ENCODE measurements at regions not wholly inside any gene's neighbourhood (a gene's known extent, or its start where the extent isn't known, plus 50 kb on each side); places are given as distances from the start of the nearest gene placed in this dataset.
A peak's percentile ranks its signal among the peaks of the same experiment; 100 is the strongest.
"Not testable (repeated sequence)": the region's sequence is repeated elsewhere in the genome, so short reads cannot be mapped to it uniquely, and the experiment has no call there.

DNA sequence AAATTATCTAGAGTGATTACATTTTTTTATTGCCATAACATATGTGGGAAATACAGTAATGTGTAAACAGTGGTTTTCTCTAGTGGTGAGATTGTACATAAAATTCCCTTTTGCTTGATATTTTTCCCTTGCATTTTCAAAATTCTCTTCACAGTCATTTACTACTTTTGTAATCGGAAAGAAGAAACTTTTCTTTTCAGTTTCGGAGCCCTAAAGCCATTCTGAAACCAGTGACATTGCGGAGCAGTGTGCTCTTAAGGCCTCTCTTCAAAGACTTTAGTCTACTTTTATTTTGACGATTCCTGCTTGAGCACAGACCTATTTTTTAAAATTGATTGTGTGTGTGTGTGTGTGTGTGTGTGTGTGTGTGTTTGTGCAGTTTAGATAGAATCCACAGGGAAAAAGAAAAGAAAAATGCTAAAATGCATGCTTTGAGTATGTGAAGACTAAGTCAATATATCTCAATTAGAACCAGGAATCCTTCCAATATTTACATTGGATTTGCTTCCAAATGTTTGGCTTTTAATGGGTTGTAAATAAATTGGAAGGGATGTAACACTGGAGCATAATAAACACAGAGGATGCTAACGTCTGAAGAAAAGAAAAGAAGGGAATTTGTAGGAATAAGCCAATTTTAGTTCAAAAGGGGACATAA lies 357.4 kb downstream of the RND3 start:
- DNase-seq, result no peak

GRCh38 chr2:150127995-150128394 lies 359.5 kb downstream of the RND3 start:
- no peak for DNase-seq

DNA sequence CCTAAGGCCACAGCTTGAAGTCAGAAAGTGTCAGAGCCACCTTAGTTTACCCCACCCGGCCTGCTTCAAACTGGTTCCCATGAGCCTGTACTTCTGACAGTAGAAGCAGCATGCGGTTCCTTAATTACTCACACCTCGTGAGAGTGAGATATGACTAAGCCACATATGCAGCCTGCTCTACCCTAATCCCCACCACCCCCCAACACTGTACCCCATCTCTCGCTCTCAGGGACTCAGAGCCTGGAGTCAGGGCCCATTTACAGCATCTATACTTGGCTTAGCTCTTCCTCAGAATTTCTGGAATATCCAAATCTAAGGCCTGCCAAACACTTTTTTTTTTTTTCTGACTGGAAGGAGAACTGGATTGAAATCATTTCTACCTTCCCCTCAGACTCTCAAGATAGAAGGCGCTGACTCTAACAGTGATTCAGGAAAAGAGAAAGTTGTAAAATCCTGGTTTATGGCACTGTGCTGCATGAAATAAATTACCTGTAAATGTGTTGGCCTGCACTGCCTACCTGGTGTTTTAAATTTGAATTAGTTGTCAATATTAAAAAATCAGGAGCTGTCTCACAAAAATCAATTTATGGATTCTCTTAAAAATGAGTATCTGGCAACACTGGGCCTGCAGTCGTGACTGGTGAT lies 360.0 kb downstream of the RND3 start:
- DNase-seq, result no peak

DNA sequence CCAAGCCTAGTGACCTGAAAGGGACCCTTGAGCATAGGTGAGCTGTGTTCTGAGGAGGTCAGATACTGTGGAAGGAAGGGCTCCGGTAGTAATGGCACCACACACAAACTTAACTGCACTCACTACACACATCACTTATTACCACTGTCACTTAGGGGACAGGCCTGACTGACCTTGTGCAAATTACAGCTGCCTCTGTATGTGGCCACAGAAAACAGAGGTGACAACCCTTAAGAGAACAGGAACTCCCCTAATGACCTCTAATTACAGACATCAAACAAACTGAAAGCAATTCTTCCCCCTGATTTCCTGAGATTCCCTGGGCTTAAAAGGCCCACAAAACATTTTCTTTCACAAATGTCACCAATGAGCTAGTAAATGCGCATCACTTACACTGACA lies 360.6 kb downstream of the RND3 start:
- no peak for DNase-seq

DNA sequence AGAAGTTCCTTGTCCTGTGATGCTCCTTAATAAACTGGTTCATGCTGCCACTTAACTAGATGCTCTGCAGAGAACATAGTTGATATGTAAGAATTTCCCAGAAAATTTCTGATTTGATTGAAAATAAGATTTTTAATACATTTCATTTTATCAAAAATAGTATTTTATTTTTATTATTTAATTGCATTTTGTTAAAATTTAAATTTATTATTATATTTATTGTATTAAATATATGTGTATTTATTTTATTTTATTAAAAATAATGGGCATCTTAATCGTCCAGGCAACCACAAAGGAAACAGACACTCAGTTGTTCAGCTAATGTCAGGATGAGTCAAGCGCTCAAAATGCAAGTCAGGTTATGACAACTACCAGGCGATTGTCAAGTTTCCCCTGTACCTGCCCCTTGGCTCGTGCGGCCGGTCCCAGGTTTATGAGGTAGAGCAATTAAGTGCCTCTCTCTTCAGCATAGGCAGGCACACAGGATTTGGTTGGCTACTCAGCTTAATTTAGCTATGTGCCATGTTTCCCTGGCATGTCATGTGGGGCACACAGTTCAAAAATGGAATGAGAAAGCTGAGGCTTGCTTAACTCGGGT lies 361.2 kb downstream of the RND3 start:
- DNase-seq, result no peak

- no peak for DNase-seq
Observed at GRCh38 chr2:150125708-150126107, 361.8 kb downstream of the RND3 start.

- peak; percentile 10 for DNase-seq
Observed at GRCh38 chr2:150125188-150125587, 362.3 kb downstream of the RND3 start.

GRCh38 chr2:150124739-150125138 lies 362.7 kb downstream of the RND3 start:
- no peak for DNase-seq

- DNase-seq, result no peak
Observed at GRCh38 chr2:150122871-150123613, 364.4 kb downstream of the RND3 start.

- DNase-seq, result no peak
Observed at GRCh38 chr2:150122156-150122555, 365.3 kb downstream of the RND3 start.

- no peak for DNase-seq
Observed at GRCh38 chr2:150120326-150120955, 367.0 kb downstream of the RND3 start.

DNA sequence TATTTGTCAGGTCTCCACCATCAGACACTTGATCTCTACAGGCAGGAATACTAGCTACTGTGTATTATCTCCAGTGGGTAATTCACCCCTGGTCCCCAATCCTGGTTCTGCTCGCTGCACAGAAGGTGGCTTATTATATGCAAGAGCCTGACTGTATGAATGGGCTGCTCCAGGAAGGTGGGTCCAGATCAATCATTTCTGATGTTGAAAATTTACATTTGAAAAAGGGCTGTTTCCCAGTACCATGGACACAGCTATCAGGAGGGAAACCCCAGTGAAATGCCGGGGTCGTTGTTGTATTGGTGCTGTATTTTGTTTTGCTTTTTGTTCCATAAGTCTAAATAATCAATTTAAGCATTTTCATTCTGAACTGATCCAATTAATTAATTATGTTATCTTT lies 367.6 kb downstream of the RND3 start:
- DNase-seq, result no peak

GRCh38 chr2:150114089-150114488 lies 373.4 kb downstream of the RND3 start:
- DNase-seq, result not testable (repeated sequence)

- DNase-seq, result no peak
Observed at GRCh38 chr2:150110548-150110947, 376.9 kb downstream of the RND3 start.

DNA sequence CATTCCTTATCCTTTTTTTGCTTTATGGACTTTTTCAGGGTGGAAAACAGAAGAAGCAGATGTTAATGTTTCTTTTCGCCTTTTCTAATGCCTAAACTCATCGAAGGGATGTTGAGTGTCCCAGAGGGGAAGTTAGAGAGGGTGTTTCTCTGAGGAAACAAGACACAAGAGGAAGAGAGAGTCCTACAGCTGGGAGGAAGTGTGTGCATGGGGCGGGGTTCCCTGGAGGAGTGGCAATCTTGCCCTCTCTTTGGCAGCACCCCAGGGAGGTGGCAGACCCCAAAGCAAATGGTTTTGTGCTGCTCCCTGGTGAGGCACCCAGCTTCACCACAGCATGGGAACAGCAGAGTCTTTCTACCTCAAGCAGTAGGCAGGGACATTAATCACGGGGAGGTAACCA lies 377.6 kb downstream of the RND3 start:
- DNase-seq, result no peak

- DNase-seq, result no peak
Observed at GRCh38 chr2:150109028-150109427, 378.4 kb downstream of the RND3 start.

DNA sequence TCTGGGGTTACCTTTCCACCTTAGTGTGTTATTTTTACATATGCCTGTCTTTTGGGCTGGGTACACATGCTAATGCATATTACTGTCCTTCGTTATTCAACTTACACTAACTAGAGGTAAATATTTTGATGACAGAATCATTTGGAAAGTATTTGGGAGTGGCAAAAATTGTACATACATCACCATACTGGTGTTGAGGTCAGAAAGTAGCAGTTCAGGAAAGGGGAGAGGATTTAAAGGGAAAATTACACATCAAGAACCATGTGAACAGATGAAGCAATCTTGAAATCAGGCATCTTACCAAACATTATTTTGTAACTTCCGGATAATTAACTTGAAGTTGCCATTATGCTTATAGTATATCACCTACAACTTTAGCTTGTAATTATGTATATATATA lies 379.7 kb downstream of the RND3 start:
- DNase-seq, result no peak

DNA sequence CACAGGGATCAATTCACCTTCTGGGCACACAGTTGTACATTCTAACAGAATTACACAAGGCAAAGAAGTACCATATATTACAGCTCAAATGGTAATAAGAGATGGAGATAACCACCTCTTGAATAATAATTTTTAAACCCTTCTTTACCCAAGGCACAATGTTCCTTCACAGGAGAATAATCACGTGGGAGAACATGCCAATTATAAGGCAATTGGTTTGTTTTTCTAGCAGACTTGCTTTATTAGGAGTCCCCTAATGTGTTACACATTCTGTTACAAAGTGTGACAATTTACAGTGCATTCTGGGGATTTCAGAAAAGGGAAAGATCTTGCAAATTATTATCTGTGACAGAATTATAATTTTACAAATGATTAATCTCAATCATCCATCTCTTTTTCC lies 380.3 kb downstream of the RND3 start:
- no peak for DNase-seq

DNA sequence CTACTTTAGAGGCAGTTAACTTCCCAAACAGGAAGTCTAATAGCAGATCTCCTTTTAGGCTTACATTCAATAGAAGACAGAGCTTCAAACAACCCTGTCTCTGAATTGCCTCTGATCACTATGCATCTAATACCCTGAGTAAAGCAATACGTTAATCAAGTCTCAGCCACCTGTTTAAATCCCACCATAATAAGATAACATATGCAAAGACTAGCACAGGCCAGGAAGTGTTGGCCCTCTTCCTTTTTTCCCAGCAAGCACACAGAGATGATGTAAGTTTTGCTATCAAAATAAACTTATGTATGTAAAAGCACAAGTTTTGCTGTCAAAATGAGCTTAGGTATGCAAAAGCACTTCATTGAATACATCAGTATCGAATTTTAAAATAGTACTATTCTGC lies 385.5 kb downstream of the RND3 start:
- DNase-seq, result no peak

DNA sequence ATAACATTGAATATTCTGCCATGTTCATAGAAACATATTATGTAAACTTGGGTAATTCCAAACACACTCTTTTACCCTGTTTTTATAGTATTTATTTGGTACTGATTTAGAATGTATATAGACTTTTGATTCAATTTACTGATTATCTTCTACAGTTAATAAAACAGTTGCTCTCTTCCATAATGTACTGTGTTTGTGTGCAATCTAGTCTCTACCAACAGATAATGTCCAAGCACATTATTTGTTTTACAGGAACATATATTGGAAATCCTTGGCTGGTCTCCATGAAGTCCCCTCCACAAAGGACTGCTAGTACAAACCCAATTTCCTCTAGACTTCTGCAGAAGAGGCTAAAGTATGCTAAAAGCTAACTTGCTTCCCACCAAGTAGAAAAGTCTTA lies 386.6 kb downstream of the RND3 start:
- no peak for DNase-seq

DNA sequence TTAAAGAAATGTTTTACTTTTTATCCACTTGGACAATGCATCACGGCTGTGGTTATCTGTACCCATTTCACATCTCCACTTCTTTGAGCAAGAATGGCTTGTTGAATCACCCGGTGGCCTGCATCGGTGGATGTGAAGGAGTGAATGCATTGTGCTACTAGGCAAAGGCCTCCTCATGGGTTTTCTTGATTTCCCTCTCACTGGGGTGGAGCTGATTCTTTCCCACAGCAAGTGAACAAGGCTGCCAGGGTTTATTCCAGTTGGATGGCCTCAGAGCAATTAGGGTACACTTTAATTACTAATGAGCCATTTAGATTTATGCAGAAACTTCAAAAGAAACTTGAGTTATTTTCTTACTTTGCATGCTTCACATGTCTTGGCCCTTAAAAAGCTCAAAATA lies 387.1 kb downstream of the RND3 start:
- DNase-seq, result no peak

- DNase-seq, result no peak
Observed at GRCh38 chr2:150099805-150100204, 387.7 kb downstream of the RND3 start.

GRCh38 chr2:150097901-150098531 lies 389.5 kb downstream of the RND3 start:
- DNase-seq, result no peak

Measured in NCI-H2029 treated with DMSO at 0.1 percent for 48 hours (cell line).